ENCODE measurements at regions not wholly inside any gene's neighbourhood (a gene's known extent, or its start where the extent isn't known, plus 50 kb on each side); places are given as distances from the start of the nearest gene placed in this dataset.
"Not testable (repeated sequence)": the region's sequence is repeated elsewhere in the genome, so short reads cannot be mapped to it uniquely, and the experiment has no call there.

- no peak for DNase-seq (ENCODE audit: low read depth, low spot score)
- no peak overlapping the region for H3K4me3 ChIP-seq (ENCODE audit: low read length)
These were observed 166.5 kb upstream of the ANKFN1 start for GRCh38 chr17:55986817-55987216.

DNA sequence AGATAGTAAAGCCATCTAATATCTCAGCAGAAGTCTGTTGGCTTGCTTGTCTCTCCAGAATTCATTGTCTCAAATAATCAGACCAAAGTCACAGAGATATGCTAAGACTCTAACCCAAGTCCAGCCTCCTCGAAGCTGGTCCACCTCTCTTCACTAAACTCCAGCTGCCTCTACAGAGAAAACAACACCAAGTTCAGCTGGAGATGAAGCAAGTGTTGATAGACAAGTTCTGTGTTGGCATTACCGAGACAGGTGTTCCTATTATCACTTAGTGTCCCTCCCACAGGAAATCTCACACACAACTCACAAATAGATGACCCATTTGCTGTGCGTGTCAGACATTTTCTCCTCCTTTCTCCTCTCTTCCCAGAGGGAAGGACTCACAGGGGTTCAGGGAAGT, 164.4 kb upstream of the ANKFN1 start:
- DNase-seq (ENCODE audit: low read depth, low spot score), result no peak
- no peak overlapping the region for H3K4me3 ChIP-seq (ENCODE audit: low read length)

DNA sequence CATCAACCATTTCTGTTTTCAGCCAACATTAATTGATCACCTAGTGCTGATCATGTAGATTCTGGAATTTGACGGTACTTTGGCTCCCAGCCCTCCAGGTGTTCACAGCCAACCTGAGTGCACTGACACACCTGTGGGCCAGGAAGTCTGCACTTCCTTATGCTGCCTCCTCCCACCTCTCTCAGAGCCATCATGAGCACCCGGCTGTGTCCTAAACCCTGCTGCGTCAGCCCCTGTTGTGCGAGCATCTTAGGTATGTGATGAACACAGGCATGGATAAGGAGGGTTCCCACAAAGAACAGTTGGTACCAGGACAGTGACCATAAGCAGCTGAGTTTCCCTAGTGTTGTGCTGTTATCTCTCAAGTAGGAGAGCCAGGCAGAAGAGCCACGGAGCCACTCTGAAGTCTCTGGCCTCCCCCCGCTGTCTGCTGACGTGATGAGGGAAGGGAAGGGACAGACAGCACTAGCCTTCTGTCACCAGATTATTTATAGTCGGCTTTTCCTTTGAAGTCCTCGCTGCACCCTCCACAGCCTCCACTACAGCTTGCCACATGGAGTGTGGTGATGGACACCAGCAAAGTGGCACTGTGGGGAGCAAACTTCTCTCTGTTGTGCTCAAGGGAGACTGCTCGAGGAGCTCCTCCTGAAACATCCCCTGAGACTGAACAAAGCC, 162.8 kb upstream of the ANKFN1 start:
- no peak overlapping the region for H3K4me3 ChIP-seq (ENCODE audit: low read length)
- no peak for DNase-seq (ENCODE audit: low read depth, low spot score)

DNA sequence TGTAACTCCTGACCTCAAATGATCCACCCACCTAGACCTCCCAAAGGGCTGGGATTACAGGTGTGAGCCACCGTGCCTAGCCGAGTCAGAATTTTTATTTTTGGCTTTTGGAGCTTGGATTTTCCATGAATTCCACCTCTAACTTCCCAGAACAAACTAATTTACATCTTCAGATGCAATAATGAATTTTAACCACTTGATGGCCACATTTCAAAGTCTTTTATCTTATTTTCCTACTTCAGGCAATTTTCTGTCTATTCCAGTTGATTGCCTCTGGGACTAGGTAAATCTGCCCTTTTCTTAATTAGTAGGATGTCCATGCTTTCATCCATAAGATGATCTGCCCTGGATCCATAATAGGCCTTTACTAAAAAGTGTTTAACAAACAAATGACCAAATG, 156.4 kb upstream of the ANKFN1 start:
- no peak for DNase-seq (ENCODE audit: low read depth, low spot score)
- no peak overlapping the region for H3K4me3 ChIP-seq (ENCODE audit: low read length)

- no peak overlapping the region for H3K4me3 ChIP-seq (ENCODE audit: low read length)
- DNase-seq (ENCODE audit: low read depth, low spot score), result no peak
These were observed 152.9 kb upstream of the ANKFN1 start for GRCh38 chr17:56000411-56000810.

- DNase-seq (ENCODE audit: low read depth, low spot score), result peak; percentile 41
These were observed 150.6 kb upstream of the ANKFN1 start for GRCh38 chr17:56002656-56003055.

GRCh38 chr17:56009795-56010651, 143.3 kb upstream of the ANKFN1 start:
- H3K4me3 ChIP-seq (ENCODE audit: low read length), result no peak overlapping the region
- peak; percentile 60 for DNase-seq (ENCODE audit: low read depth, low spot score)

More at GRCh38 chr17:56002656-56003055, 150.6 kb upstream of the ANKFN1 start:
- not testable (repeated sequence) for H3K4me3 ChIP-seq (ENCODE audit: low read length)

DNA sequence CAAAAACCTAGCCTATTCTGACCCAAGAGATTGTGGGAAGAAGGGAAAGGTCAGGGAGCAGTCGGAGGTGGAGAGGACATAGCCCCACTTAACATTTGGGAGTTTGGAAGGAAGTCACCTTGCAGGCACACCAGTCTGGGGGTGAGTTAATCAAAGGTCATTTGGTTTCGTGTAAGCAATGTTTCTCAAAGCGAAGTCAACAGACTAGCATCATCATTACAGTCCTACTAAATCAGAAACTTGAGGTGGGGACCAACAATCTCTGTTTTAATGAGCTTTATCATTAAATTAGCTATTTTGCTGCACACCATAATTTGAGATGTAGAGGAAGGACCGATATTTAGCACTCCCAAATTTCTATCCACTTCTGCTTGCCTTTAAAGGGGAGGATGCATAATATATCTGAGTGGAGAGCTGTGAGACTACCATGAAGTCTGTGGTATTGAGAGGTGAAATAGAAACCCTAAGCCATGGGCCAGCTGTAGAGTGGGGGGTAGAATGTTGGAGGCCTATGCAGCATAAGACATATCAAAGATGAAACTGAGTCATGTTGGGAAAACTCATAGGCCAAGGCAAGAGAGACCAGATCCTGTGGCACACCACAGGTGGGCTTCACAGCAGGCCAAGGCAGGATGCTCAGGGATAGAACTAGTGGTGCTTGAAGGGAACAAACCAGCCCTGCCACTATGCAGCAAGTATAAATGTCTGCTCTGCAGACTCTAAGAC, 141.7 kb upstream of the ANKFN1 start:
- H3K4me3 ChIP-seq (ENCODE audit: low read length), result no peak overlapping the region
- DNase-seq (ENCODE audit: low read depth, low spot score), result no peak

DNA sequence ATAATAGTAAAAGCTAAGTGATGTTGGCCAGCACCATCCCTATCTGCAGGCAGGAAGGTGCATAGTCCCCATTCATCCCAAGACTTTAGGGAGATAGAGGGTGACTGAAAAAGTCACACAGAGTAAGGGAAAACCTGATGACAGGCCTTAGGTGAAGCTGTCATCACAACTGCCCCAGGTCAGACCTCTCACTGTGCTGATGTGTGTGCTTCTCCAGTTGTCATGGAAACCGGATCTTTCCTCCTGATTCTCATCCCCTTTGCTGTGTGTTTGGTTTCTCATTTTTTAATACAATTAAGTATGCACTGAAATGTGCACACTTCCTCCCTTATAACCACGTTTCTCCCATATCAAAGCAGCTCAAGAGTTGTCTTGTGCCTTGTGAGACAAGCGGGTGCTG, 135.1 kb upstream of the ANKFN1 start:
- no peak for DNase-seq (ENCODE audit: low read depth, low spot score)
- no peak overlapping the region for H3K4me3 ChIP-seq (ENCODE audit: low read length)

DNA sequence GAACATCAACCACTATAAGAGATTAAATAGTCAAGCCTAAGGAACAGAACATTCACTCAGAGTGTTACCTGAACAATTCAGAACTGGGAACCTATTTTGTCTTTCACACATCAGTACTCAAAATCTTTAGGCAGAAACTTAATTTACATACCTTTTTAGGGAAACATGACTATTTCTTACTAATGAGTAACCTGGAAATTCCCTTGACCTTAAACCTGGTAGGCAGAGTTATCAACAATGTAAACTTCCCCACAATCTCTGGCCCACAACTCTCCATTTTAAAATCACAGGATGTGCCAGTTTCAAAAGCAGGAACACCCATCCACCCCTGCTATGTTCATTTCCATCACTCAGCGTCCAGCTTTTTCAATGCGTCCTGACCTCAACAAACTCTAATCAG, 132.9 kb upstream of the ANKFN1 start:
- DNase-seq (ENCODE audit: low read depth, low spot score), result no peak
- H3K4me3 ChIP-seq (ENCODE audit: low read length), result no peak overlapping the region

- no peak overlapping the region for H3K4me3 ChIP-seq (ENCODE audit: low read length)
- DNase-seq (ENCODE audit: low read depth, low spot score), result no peak
These were observed 131.5 kb upstream of the ANKFN1 start for GRCh38 chr17:56021681-56022190.

- no peak overlapping the region for H3K4me3 ChIP-seq (ENCODE audit: low read length)
- DNase-seq (ENCODE audit: low read depth, low spot score), result no peak
These were observed 129.4 kb upstream of the ANKFN1 start for GRCh38 chr17:56023851-56024250.

DNA sequence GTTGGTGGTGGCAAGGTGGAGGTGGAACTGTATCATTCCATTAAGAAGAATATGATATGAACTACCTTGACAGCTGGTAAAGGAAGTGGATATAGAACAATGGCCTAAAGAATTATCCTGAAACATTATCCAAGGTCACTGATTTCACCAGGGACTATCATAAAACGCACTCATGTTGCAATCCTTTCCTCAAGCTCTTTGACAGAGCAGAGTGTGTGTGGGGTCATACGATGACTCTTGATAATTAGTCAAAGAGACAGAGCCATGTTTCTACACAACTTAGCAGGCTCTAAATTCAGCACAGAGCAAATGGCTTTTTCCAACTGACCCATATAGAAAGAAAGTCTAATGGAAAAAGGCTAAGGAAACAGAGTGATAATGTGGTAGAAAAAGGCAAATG, 126.4 kb upstream of the ANKFN1 start:
- H3K4me3 ChIP-seq (ENCODE audit: low read length), result no peak overlapping the region
- no peak for DNase-seq (ENCODE audit: low read depth, low spot score)

DNA sequence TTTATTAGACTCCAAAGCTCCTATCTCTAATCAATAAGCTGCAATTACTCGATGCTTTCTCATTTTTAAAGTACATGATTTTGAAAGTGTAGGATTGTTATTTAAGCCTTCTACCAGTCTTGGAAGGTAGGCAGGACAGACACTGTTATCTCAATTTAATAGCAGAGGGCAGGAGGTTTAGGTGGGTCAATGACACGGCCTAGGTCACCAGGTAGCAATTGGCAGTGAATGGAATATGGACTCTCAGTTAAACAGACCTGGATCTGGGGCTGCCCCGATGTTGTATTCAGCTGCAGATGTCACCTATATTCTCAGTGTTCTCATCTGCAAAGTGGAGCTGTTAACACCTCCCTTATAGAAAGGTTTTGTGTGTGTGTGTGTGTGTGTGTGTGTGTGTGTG, 124.4 kb upstream of the ANKFN1 start:
- no peak overlapping the region for H3K4me3 ChIP-seq (ENCODE audit: low read length)
- DNase-seq (ENCODE audit: low read depth, low spot score), result no peak

- H3K4me3 ChIP-seq (ENCODE audit: low read length), result no peak overlapping the region
- DNase-seq (ENCODE audit: low read depth, low spot score), result no peak
These were observed 123.2 kb upstream of the ANKFN1 start for GRCh38 chr17:56030009-56030624.

DNA sequence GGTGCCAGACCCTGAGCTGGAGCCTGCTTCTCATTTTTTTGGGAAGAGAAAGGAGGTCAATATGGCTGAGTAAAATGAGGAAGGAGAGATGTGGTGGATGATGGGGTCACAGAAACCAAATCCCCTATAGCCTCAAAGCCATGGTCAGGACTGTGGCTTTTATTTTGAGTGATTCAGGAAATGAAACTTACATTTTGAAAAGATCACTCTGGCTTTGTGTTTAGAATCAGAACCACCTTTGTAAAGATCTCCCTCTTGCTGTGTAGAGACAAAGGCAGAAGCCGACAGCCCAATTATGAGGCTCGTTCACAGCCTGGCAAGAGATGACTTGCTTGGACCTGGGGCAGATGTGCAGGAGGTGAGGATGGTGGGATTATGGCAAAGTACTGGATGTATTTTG, 121.6 kb upstream of the ANKFN1 start:
- H3K4me3 ChIP-seq (ENCODE audit: low read length), result no peak overlapping the region
- DNase-seq (ENCODE audit: low read depth, low spot score), result no peak

DNA sequence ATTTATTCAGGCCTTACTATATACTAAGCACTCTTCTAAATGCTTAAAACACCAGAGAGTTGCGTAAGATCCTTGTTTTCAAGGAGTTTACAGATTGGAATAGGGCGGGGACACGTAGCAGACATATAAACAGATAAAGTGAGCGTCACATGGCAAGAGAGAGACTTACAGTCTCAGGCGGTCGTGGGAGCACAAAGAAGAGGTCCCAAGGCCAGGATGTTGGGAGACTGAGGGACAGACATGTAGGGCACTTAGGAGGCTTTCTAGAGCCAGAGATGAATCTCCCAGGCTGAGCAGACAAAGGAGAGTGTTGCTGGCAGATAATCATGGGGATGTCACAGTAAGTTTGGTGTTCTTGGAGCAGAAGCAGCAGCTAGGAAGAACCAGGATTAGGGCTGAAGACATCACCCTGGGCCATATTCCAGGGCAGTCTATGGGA, 119.1 kb upstream of the ANKFN1 start:
- H3K4me3 ChIP-seq (ENCODE audit: low read length), result no peak overlapping the region
- no peak for DNase-seq (ENCODE audit: low read depth, low spot score)

GRCh38 chr17:56038131-56038530, 115.1 kb upstream of the ANKFN1 start:
- H3K4me3 ChIP-seq (ENCODE audit: low read length), result no peak overlapping the region
- DNase-seq (ENCODE audit: low read depth, low spot score), result no peak

GRCh38 chr17:56045872-56046271, 107.4 kb upstream of the ANKFN1 start:
- no peak overlapping the region for H3K4me3 ChIP-seq (ENCODE audit: low read length)
- DNase-seq (ENCODE audit: low read depth, low spot score), result no peak

Data from Jurkat, Clone E6-1 (cell line).